ENCODE measurements at regions not wholly inside any gene's neighbourhood (a gene's known extent, or its start where the extent isn't known, plus 50 kb on each side); places are given as distances from the start of the nearest gene placed in this dataset.

DNA sequence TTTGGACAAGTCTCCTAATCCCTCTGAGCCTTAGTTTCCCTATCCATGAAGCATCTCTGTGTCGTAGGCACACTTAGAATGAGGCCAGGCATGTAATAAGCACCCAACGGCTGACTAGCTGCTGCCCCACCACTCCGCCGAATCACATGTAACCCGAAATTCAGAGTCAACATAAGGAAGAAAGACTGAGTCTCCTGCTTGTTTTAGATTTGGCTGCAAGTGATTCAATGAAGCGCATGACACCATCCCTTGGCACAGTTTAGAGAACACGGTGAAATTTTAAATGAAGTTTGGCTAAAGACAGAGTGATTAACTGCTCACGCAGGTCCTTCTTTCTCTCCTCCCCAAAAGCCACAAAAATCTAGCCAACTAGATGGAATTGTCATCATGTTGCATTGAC is 279.2 kb downstream of the TLE3 start:
- TF ChIP-seq, protein P1, sequence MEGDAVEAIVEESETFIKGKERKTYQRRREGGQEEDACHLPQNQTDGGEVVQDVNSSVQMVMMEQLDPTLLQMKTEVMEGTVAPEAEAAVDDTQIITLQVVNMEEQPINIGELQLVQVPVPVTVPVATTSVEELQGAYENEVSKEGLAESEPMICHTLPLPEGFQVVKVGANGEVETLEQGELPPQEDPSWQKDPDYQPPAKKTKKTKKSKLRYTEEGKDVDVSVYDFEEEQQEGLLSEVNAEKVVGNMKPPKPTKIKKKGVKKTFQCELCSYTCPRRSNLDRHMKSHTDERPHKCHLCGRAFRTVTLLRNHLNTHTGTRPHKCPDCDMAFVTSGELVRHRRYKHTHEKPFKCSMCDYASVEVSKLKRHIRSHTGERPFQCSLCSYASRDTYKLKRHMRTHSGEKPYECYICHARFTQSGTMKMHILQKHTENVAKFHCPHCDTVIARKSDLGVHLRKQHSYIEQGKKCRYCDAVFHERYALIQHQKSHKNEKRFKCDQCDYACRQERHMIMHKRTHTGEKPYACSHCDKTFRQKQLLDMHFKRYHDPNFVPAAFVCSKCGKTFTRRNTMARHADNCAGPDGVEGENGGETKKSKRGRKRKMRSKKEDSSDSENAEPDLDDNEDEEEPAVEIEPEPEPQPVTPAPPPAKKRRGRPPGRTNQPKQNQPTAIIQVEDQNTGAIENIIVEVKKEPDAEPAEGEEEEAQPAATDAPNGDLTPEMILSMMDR (conservative IDR thresholded peaks at IDR 0.05; ENCODE audit: low read length): no peak
- no peak for TF ChIP-seq EZH2phosphoT487 (IDR thresholded peaks at IDR 0.05; ENCODE audit: borderline replicate concordance, low read depth, low read length)
